Heart left ventricle (tissue), 13 donors: ENCODE measurements at regions not wholly inside any gene's neighbourhood (a gene's known extent, or its start where the extent isn't known, plus 50 kb on each side); places are given as distances from the start of the nearest gene placed in this dataset.

Experiments
- CTCF ChIP-seq, 12 donors: fragments of 200-600 bp; sonication (generic) in 4 of 12; IDR thresholded peaks; one replicate each; pipeline versions ENCODE4 v1.5.0 to v1.8.0; 2018 to 2022; ENCODE audit warnings: antibody characterized with exemption in 12 of 12, mild to moderate bottlenecking in 5 of 12
- POLR2A ChIP-seq, 2 donors: fragments of 450-650 bp; IDR thresholded peaks; one replicate each; pipeline ENCODE4 v1.6.1; 2017; ENCODE audit warnings: antibody characterized with exemption in 2 of 2, mild to moderate bottlenecking in 2 of 2, moderate library complexity in 2 of 2
- donor health status: ischemic (EF 13 %, LVEDD 7.1; RV severe dilation, severe dysfunction).
- donor health status: DM: no; HTN: yes; CAD: no.
- donor health status: DM: no; HTN: no; CAD: no.
- donor health status: ischemic (EF 25% LVEDD 6.9; RV normal size, moderate dysfunction).
- donor health status: ischemic (EF 25% LVEDD 5.7; RV mildly dilated, moderate dysfunction).
- donor health status: ischemic (EF 35%, LVEDD 5.7; RV mildly dilated, moderate dysfunction).
- donor health status: nonischemic (EF 11% LVEDD 7.7; RV severe dilation, severe dysfunction).
- donor health status: DM: yes; HTN: yes; CAD: no.
- donor health status: PGD.
- donor health status: ischemic (EF 29% LVEDD 5.4; RV normal size, mild dysfunction).
- donor health status: nonischemic (EF 23%, LVEDD 6.1; RV moderate dilation, normal function).

GRCh38 chr3:18744472-18744871 lies 319.3 kb upstream of the SATB1 start:
- TF ChIP-seq CTCF (IDR thresholded peaks at IDR 0.05) = no peak
- TF ChIP-seq POLR2A (IDR thresholded peaks at IDR 0.05) = no peak
